GM18873 (cell line): ENCODE measurements at regions not wholly inside any gene's neighbourhood (a gene's known extent, or its start where the extent isn't known, plus 50 kb on each side); places are given as distances from the start of the nearest gene placed in this dataset.
"Not testable (repeated sequence)": the region's sequence is repeated elsewhere in the genome, so short reads cannot be mapped to it uniquely, and the experiment has no call there.

Experiments used
- ATAC-seq: cut with Tn5 transposase; IDR thresholded peaks from one replicate; pipeline ENCODE4 v1.9.1; 2021; ENCODE audit warnings: mild to moderate bottlenecking, moderate library complexity, moderate number of reproducible peaks; ENCODE audit not compliant: unreplicated experiment, low FRiP score

DNA sequence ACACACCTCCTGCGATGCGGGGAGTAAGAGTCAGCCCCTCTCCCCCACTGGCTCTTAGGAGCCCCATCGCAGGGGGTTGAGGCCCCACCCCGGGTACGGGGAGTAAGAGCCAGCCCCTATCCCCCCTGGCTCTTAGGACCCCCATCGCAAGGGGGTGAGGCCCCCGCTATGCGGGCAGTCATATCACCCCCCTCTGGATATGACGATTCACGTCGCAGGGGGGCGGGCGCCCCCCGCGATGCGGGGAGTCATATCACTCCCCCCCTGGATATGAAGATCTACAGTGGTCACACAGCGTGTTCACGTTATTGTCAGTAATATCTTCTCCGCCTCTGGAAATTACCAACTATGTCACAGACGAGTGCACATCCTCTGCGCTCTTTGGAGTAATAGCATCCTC is 61.1 kb downstream of the DEFB131A start:
- not testable (repeated sequence) for ATAC-seq

DNA sequence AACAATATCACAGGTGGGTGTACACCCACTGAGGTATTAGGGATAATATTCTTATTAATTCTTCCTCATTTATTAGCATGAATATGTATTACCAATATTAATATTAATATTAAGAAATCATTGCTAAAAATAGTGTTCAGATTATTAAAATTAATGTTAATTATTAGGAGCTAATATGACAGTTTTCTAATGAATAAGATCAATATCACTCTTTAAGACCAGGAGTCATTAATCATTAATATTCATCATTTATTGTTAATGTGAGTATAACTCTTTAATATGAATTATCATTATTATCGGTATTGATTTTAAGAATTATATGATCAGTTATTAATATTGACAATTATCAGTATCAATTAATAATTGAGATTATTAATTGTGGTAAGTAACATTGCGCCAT is 62.5 kb downstream of the DEFB131A start:
- ATAC-seq: not testable (repeated sequence)

DNA sequence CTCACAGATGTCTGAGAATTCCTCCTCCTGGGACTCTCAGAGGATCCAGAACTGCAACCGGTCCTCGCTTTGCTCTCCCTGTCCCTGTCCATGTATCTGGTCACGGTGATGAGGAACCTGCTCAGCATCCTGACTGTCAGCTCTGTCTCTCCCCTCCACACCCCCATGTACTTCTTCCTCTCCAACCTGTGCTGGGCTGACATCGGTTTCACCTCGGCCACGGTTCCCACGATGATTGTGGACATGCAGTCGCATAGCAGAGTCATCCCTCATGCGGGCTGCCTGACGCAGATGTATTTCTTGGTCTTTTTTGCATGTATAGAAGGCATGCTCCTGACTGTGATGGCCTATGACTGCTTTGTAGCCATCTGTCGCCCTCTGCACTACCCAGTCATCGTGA is 68.7 kb downstream of the DEFB131A start:
- ATAC-seq: not testable (repeated sequence)

DNA sequence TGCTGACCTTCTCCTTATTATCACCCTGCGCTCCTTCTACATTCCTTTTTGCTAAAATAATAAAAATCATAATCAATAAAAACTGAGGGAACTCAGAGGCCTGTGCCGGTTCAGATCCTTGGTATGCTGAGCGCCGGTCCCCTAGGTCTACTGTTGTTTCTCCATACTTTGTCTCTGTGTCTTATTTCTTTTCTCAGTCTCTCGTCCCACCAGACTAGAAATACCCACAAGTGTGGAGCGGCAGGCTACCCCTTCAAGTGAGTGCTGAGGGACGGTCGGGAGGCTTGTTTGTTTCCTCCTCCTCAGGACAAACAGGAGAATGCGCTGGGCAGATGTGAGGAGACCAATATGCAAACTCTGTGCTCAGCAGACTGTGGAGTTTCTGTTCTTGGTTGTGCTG is 75.4 kb downstream of the DEFB131A start:
- ATAC-seq: not testable (repeated sequence)

DNA sequence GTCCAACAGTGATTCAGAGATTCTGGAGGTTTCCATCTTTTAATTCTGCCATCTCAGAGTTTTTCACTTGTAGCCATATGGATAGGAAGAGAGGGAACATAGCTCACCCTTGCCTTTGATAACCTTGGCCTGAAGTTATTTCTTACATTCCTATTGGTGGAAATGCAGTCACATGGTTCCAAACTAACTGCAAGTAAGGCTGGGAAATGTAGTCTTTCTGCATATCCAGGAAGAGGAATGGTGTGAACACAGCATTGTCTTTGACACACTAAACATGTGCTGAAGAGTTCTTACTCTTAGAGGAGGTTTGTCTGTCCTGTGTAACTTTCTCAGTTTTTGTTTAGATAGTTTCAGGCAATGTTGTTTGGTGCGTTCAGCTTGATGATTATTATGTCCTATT is 78.7 kb downstream of the DEFB131A start:
- not testable (repeated sequence) for ATAC-seq

DNA sequence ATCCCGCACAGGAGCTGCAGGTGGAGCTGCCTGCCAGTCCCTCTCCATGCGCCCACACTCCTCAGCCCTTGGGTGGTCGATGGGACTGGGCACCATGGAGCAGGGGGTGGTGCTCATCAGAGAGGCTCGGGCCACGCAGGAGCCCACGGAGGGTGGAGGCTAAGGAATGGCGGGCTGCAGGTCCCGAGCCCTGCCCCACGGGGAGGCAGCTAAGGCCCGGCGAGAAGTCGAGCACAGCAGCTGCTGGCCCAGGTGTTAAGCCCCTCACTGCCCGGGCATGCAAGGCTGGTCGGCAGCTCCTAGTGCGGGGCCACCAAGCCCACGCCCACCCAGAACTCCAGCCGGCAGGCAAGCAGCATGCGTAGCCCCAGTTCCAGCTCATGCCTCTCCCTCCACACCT is 80.2 kb downstream of the DEFB131A start:
- ATAC-seq: not testable (repeated sequence)

DNA sequence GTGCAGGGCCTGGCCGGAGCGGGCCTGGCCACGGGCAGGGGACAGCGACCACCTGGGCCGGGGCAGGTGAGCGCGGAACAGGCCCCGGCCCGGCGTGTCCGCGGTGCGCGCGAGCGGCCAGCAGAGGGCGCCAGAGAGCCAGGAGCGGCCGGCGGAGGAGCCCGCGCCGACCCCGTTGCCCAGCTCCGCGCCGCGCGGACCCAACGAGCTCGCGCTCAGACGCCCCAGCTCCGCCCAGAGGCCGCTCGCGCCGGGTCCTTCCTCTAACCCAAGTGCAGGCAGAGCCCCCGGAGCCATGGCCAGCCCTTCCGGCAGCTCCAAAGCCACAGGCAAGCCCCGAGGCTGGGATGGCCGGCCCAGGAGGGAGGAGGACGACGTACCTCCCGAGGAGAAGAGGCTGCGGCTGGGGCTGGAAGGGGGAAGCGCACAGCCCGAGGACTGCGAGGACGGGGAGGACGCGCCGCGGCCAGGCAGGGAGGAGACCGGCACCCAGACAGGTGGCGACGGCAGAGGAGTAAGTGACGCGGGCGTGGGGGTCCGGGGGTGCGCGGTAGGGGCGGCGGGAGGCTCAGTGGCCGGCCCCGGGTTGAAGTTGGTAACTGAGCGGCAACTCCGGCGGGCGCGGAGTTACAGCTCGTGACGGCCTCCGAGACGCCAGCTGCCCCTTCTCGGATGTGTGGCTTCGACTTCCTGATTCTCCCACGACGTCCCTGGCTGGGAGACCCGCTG is 88.1 kb downstream of the DEFB131A start:
- not testable (repeated sequence) for ATAC-seq

DNA sequence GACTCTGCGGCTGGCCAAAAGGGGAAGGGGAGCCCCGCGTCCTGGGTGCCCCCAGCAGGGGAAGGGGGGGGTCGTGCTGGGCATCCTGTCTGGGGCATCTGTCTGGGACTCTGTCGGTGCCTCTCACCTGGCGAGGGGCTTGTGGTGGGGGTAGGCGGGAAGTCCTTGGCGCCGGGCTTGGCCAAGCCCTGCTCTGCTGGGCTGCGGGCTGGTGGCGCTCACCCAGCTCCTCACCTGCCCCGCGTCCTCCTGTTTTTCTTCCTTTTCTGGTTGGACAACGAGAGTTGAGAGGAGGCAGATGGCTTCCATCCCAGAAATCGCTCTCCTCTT is 88.6 kb downstream of the DEFB131A start:
- ATAC-seq: not testable (repeated sequence)

DNA sequence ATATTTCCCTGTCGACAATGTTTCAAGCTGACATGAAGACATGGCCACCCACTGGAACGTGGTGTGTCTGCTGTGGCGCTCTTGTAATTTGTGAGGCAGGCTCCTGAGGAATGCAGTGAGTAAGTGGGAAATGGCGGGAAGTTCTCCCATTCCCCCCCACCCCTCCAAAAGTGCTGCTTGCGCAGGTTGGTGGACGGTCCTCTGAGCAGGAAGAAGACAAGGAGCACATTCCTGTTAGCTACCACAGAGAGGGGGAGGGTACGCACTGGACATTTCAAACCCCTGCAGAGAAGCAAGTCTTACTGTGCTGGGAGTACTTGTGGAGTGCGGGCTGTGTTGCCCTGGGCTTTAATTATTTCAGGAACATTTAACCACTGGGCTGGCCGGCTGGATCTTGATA is 92.9 kb downstream of the DEFB131A start:
- ATAC-seq: not testable (repeated sequence)

DNA sequence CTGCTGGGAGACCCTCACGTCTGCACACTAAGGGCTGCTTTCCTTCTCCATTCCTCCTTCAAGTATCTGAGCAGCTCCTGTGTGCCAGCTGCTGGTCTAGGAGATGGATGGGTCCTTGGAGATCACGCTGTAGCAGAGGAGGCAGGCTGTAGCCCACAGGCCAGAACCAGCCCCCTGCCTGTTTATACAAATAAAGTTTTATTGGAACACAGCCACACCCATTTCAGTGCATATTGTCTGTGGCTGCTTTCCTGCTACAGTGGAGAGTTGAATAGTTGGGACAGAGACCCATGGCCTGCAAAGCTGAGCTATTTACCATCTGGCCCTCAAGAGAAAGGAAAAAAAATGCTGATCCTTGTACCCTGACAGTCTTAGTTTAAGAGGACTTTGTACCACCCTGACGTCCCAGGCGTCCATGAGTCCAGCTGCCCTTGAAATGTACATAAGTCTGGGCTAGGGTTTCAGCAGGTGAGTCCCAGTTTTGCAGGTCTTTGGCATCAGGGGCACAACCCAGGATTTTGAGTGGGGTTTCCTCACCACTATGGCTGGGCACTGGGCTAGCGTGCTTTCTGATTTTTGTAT is 95.8 kb downstream of the DEFB131A start:
- not testable (repeated sequence) for ATAC-seq

DNA sequence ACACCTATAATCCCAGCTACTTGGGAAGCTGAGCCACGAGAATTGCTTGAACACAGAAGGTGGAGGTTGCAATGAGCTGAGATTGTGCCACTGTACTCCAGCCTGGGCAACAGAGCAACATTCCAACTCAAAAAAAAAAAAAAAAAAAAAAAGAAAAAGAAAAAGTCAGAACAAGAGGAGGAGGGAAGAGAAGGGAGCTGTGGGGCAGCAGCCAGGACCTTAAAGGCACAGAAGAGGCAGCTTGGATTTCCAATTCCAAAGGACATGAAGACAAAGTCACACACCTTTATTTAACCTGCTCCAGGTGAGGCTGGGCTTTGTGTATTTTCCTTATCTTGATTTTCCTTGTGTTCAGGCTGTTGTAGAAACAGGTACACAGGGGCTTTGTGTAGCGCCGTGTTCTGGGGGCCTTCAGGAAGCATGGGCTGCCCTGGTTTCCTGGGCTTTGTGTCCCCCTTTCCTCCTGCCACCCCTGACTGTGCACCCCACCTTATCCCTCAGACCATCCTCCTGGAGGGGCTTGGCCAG is 97.2 kb downstream of the DEFB131A start:
- ATAC-seq: not testable (repeated sequence)

DNA sequence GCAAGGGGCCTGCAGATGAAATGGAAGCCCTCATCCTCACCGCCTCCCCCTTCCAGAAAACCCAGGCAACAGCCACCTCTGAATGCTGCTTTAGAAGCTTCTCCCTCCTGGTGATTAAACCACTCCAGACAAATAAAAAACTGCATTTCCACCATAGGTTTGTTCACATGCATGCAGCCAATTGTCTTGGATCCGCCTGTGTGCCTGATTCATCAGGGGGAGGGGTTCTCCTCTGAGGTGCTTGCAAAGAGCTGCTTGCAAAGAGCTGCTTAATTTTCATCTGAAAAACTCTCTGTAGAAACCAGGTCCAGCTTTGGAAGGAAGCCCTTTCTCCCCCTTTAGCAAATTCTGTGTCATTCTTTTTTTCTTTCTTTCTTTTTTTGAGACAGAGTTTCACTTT is 100.6 kb downstream of the DEFB131A start:
- ATAC-seq: not testable (repeated sequence)

DNA sequence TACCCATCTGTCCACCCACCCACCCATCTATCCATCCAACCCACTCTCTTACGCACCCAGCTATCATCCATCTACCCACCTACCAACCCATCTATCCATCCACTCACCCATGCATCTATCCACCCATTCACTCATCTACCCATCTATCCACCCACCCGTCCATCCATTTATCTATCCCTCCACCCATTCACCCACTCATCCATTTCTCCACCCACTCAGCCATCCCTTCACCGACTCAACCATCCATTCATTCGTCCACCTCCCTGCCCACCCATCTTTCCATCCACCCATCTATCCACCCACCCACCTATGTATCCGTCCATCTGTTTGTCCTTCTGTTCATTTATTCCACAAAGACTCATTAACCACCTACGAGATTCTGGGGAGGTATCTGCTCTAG is 103.3 kb downstream of the DEFB131A start:
- ATAC-seq: not testable (repeated sequence)

DNA sequence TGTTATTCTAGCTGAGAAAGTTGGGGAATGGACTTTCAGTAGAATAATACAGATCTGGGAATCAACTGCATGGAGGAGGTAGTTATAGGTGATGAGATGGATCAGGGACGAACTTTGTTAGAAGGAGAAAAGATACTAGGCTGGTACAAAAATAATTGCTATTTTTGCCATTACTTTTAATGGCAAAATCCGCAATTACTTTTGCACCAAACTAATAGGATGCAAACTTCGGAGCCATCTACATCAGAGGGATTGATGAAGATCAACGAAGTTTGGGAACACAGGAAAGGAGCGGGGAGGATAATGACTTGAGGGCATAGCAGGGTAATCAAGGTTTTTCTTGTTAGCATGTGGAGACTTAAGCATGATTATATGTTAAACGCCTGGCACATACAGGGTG is 111.9 kb downstream of the DEFB131A start:
- not testable (repeated sequence) for ATAC-seq

DNA sequence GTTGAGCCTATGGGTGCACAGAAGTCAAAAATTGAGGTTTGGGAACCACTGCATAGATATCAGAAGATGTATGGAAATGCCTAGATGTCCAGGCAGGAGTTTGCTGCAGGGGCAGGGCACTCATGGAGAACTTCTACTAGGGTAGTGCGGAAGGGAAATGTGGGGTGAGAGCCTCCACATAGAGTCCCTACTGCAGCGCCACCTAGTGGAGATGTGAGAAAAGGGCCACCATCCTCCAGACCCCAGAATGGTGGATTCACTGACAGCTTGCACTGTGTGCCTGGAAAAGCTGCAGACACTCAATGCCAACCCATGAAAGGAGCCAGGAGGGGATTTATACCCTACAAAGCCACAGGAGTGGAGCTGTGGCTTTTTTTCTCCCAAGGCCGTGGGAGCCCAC is 133.7 kb downstream of the DEFB131A start:
- ATAC-seq: not testable (repeated sequence)

DNA sequence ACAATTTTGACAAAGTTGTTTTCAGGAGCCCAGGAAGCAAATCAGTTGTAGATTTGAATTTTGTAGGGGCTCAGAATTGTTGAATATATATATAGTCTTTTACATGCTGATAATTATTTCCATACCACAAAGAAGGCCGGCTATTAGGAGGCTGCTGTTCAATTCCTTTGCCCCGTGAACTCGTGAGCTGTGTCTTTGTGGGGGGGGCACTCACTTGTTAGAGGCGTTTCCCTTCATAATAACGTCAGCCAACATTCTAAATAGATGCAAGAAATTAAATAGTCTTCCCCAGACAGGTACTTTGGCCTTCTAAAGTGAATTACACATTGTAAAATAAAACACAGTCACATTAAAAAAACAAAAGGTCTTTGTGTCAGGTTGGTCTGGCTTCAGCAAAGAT is 138.7 kb downstream of the DEFB131A start:
- not testable (repeated sequence) for ATAC-seq

DNA sequence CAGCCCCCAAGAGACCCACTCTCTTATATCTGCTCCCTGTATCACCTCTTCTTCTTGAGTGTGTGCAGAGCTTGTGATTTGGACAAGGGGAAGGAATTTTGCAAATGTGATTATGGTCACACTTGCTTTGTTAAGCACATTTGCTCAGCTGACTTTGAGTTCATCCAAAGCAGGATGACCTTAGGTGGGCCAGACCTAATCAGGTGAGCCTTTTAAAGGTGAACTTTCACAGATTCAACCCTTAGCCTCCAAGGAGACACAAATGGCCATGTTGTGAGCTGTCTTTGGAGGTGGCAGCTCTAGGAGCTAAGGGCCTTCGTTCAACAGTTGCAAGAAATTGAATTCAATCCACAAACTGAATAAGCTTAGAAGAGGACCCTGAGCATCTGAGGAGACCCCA is 147.8 kb downstream of the DEFB131A start:
- ATAC-seq: no peak

DNA sequence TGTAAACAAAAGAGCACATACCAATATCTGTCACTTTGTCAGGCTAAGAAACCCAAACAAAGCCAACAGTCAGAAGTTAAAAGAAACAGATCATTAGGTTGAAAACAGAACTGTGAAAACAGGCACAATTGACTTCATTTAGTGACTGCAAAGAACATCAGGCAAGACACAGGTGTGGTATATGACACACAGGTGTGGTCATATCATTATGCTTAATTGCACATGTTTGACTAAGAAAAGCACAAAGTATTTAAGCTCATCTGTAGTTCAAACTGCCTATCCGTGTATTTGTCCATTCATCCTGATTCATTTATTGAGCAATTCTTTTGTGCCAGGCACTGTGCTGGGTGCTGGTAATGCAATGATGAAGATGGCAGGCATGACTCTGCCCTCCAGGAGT is 150.7 kb downstream of the DEFB131A start:
- ATAC-seq: no peak

DNA sequence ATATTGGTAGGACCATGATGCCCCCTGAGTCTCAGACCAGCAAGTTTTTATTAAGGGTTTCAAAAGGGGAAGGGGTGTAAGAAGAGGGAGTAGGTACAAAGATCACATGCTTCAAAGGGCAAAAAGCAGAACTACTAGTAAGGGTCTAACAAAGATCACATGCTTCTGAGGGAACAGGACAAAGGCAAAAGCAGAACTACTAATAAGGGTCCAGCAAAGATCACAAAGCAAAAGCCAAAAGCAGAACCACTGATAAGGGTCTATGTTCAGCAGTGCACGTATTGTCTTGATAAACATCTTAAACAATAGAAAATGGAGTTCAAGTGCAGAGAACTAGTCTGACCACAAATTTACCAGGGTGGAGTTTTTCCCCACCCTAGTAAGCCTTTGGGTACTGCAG is 151.3 kb downstream of the DEFB131A start:
- not testable (repeated sequence) for ATAC-seq

DNA sequence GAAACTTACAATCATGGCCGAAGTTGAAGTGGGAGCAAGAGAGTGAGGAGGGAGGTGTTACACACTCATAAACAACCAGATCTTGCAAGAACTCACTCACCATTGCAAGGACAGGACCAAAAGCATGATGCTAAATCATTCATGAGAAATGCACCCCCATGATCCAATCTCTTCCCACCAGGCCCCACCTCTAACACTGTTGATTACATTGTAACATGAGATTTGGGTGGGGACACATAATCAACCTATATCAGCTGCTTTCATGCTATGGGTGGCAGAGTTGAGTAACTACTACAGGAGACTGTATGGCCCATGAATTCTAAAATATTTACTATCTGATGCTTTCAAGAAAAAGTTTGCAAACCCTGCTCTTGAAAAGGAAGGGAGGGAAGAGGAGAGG is 155.1 kb downstream of the DEFB131A start:
- no peak for ATAC-seq

DNA sequence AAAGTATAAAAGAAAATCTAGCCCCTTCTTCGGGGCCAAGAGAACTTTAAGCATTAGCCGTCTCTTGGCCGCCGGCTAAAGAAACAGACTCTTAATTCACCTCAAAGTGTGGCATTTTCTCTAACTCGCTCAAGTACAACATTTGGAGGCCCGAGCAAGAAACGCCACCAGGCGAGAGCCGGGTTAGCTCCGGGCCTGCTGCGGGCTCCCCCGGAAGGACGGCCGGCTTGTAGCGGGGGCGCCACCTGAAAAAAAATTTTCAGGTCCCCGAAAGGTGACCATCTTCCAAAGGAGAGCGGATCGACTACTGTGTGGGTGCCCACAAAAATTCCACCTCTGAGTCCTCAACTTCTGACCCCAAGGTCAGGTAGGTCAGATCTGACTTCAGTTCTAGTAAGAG is 156.0 kb downstream of the DEFB131A start:
- no peak for ATAC-seq

DNA sequence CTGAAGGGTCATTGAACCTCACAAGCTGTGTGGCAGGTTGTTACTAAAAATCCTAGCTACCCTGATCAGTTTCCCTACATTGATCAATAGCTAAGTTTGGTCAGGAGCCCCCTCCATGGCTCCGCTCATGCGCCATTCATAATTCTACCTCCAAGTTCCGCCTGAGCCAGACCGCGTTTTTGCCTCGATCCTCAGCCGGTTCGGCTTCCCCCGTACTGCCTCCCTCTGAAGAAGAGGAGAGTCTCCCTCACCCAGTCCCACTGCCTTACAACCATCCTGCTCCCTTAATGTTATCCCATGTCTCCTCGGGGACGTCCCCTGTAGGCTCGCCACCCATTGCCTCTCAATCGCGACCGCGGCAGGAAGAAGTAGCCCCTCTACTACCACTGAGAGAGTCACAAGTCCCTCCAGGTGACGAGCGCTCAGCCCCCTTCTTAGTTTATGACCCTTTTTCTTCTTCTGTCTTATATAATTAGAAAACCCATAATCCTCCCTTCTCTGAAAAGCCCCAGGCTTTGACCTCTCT is 158.2 kb downstream of the DEFB131A start:
- ATAC-seq: no peak
